CD4-positive, alpha-beta T cell (primary cell): ENCODE measurements at regions not wholly inside any gene's neighbourhood (a gene's known extent, or its start where the extent isn't known, plus 50 kb on each side); places are given as distances from the start of the nearest gene placed in this dataset.

Experiments
- ATAC-seq: fragments of 200-7000 bp; cut with Tn5 transposase; one replicate; pipeline ENCODE4 v1.10.0; 2022; ENCODE audit warnings: mild to moderate bottlenecking; ENCODE audit not compliant: poor library complexity
- CTCF ChIA-PET: fragments of 350-600 bp; sonication (Branson Sonifier 250); formaldehyde crosslinking; loops from one replicate; lab custom pipeline; 2021; ENCODE audit warnings: antibody characterized with exemption, inconsistent platforms; lab: Charles Lee
- POLR2A ChIA-PET: fragments of 350-600 bp; sonication (Branson Sonifier 250); formaldehyde crosslinking; loops from one replicate; lab custom pipeline; 2021; ENCODE audit warnings: antibody characterized with exemption, inconsistent platforms; lab: Charles Lee
- DNase-seq, 14 experiments: peaks; one replicate each; pipeline ENCODE4 v3.0.0-alpha.2; 2013 to 2020; ENCODE audit warnings: mixed read lengths in 2 of 14
- H3K27ac ChIP-seq, 2 donors: one replicate each; pipeline versions ENCODE4 v1.5.1 to v1.7.0; 2013; ENCODE audit warnings: low read length in 2 of 2, low read depth in 1 of 2, mild to moderate bottlenecking in 1 of 2
- H3K27me3 ChIP-seq, 2 experiments: 1 replicate in 1 of 2; 2 replicates in 1 of 2; pipeline versions ENCODE4 v1.6.1 to v1.7.0; 2013; ENCODE audit warnings: low read length in 2 of 2, control low read depth in 1 of 2, mild to moderate bottlenecking in 1 of 2, moderate library complexity in 1 of 2; ENCODE audit not compliant: insufficient read depth in 2 of 2, control insufficient read depth in 1 of 2
- H3K36me3 ChIP-seq: one replicate; pipeline ENCODE4 v1.6.1; 2013; ENCODE audit warnings: low read length, control low read depth; ENCODE audit not compliant: insufficient read depth
- H3K4me1 ChIP-seq: one replicate; pipeline ENCODE4 v1.6.1; 2013; ENCODE audit warnings: low read length, control low read depth; ENCODE audit not compliant: insufficient read depth
- H3K4me3 ChIP-seq: one replicate; pipeline ENCODE4 v1.5.1; 2013; ENCODE audit warnings: mild to moderate bottlenecking, low read length, moderate library complexity
- H3K9me3 ChIP-seq, 2 experiments: 1 replicate in 1 of 2; 2 replicates in 1 of 2; pipeline versions ENCODE4 v1.6.1 to v1.7.0; 2013; ENCODE audit warnings: low read length in 2 of 2, mild to moderate bottlenecking in 2 of 2, control low read depth in 1 of 2, moderate library complexity in 1 of 2; ENCODE audit not compliant: control insufficient read depth in 1 of 2, insufficient read depth in 1 of 2
- H3K27ac Mint-ChIP-seq: one replicate; pipeline ENCODE4 v1.8.0; 2020; ENCODE audit warnings: mixed read lengths
- H3K27me3 Mint-ChIP-seq: one replicate; pipeline ENCODE4 v1.8.0; 2021; ENCODE audit warnings: mixed read lengths
- H3K36me3 Mint-ChIP-seq: one replicate; pipeline ENCODE4 v1.8.0; 2021; ENCODE audit warnings: low read depth, mixed read lengths
- H3K4me1 Mint-ChIP-seq: one replicate; pipeline ENCODE4 v1.8.0; 2021; ENCODE audit warnings: low read depth, mixed read lengths
- H3K4me3 Mint-ChIP-seq: one replicate; pipeline ENCODE4 v1.8.0; 2020; ENCODE audit warnings: mild to moderate bottlenecking, mixed read lengths
- H3K9me3 Mint-ChIP-seq: one replicate; pipeline ENCODE4 v1.8.0; 2020; ENCODE audit warnings: mixed read lengths
- CTCF ChIP-seq: fragments of 200-600 bp; IDR thresholded peaks from one replicate; pipeline ENCODE4 v1.8.0; 2022; ENCODE audit warnings: antibody characterized with exemption, mild to moderate bottlenecking
- intact Hi-C, 2 experiments: fragments of 100-400 bp; cut with DNase I in 1 of 2; cut with micrococcal nuclease in 1 of 2; formaldehyde crosslinking; loops; one replicate each; pipeline versions ENCODE4 v1.15.1 to v1.9.0; 2023 to 2025; cut with DNase I, micrococcal nuclease

- H3K27me3 Mint-ChIP-seq = no peaks in the 10 kb centered on the region
- no peaks in the 10 kb centered on the region for H3K4me1 ChIP-seq
- intact Hi-C loops = no loop called here
- POLR2A ChIA-PET = no interaction called here
- H3K4me3 Mint-ChIP-seq = no peak overlapping the region
- TF ChIP-seq CTCF = no peak
- no peak overlapping the region for H3K27ac Mint-ChIP-seq
- H3K27me3 ChIP-seq = no peaks in the 10 kb centered on the region
- H3K4me1 Mint-ChIP-seq = no peaks in the 10 kb centered on the region
- H3K9me3 Mint-ChIP-seq = no peaks in the 10 kb centered on the region
- no peak overlapping the region for H3K4me3 ChIP-seq
- CTCF ChIA-PET = no interaction called here
- H3K36me3 Mint-ChIP-seq = no peaks in the 10 kb centered on the region
- peaks cover 0 to 5% of the 10 kb centered on the region in 2 experiments for H3K9me3 ChIP-seq
- H3K27ac ChIP-seq = no peak overlapping the region
- ATAC-seq = no peak
- DNase-seq = no peak
- H3K36me3 ChIP-seq = no peaks in the 10 kb centered on the region
Observed at GRCh38 chr1:177784409-177784808, 185.4 kb downstream of the SEC16B start.

GRCh38 chr1:177783051-177783450 is 186.8 kb downstream of the SEC16B start:
- no peak overlapping the region for H3K27ac Mint-ChIP-seq
- DNase-seq (no peak), ATAC-seq (no peak)
- peaks cover 0 to 5% of the 10 kb centered on the region in 2 experiments for H3K9me3 ChIP-seq
- ChIA-PET CTCF (no interaction called here), POLR2A (no interaction called here)
- intact Hi-C loops = no loop called here
- H3K27ac ChIP-seq = no peak overlapping the region
- no peaks in the 10 kb centered on the region for H3K27me3 ChIP-seq
- H3K36me3 Mint-ChIP-seq = no peaks in the 10 kb centered on the region
- no peaks in the 10 kb centered on the region for H3K4me1 ChIP-seq
- no peaks in the 10 kb centered on the region for H3K27me3 Mint-ChIP-seq
- no peaks in the 10 kb centered on the region for H3K36me3 ChIP-seq
- no peak overlapping the region for H3K4me3 Mint-ChIP-seq
- no peaks in the 10 kb centered on the region for H3K4me1 Mint-ChIP-seq
- no peak for TF ChIP-seq CTCF
- no peak overlapping the region for H3K4me3 ChIP-seq
- no peaks in the 10 kb centered on the region for H3K9me3 Mint-ChIP-seq

- Mint-ChIP-seq H3K4me3 (no peak overlapping the region), H3K36me3 (no peaks in the 10 kb centered on the region)
- CTCF ChIA-PET = no interaction called here
Observed at GRCh38 chr1:177780096-177780700, 189.7 kb downstream of the SEC16B start.

More at GRCh38 chr1:177780096-177780700, 189.7 kb downstream of the SEC16B start:
- H3K27ac Mint-ChIP-seq = no peak overlapping the region
- TF ChIP-seq CTCF = no peak
- DNase-seq = no peak
- ATAC-seq = no peak
- H3K9me3 Mint-ChIP-seq = peaks cover 3% of the 10 kb centered on the region
- H3K36me3 ChIP-seq = no peaks in the 10 kb centered on the region
- intact Hi-C loops = no loop called here
- POLR2A ChIA-PET = no interaction called here
- no peaks in the 10 kb centered on the region for H3K4me1 ChIP-seq
- no peaks in the 10 kb centered on the region for H3K4me1 Mint-ChIP-seq
- H3K27me3 ChIP-seq = no peaks in the 10 kb centered on the region
- H3K9me3 ChIP-seq = peaks cover 0 to 12% of the 10 kb centered on the region in 2 experiments
- no peak overlapping the region for H3K27ac ChIP-seq
- H3K4me3 ChIP-seq = no peak overlapping the region
- no peaks in the 10 kb centered on the region for H3K27me3 Mint-ChIP-seq
